ENCODE measurements at regions not wholly inside any gene's neighbourhood (a gene's known extent, or its start where the extent isn't known, plus 50 kb on each side); places are given as distances from the start of the nearest gene placed in this dataset.

DNA sequence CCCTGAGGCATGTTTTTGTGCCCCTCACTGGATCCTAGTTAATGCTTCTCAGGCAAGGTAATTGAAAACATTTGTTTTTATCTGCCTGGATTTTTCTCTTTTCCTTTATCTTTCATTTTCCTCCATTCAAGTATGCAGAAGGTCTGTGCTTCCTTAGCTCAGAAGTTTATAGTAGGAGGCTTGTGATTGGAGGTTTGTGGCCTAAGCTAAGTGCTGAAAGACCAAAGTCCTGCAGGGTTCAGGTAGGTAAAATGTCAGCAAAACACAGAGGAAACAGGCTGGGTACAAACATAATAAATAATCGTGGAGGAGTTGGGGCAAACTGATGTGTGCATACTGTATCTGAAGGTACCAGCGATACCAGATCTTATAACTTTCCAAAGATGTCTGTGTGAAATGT, 230.9 kb upstream of the KLF4 start:
- no peaks in the 10 kb centered on the region for H3K23me2 ChIP-seq (ENCODE audit: insufficient read length, low read depth, low read length, poor library complexity, severe bottlenecking)
- no peaks in the 10 kb centered on the region for H3K36me3 Mint-ChIP-seq (ENCODE audit: insufficient read depth in 1 of 3, low read depth in 3 of 3)
- no peak overlapping the region for H2AFZ ChIP-seq (ENCODE audit: low read length)
- H2BK12ac ChIP-seq (ENCODE audit: insufficient read length, low read depth, low read length), result no peak overlapping the region
- H4K91ac ChIP-seq (ENCODE audit: insufficient read length, low read depth, low read length), result no peak overlapping the region
- no peak overlapping the region for H3K14ac ChIP-seq (ENCODE audit: insufficient read depth, low read length)
- no peak overlapping the region for H2BK15ac ChIP-seq (ENCODE audit: low read depth, low read length)
- no peak overlapping the region for H3K56ac ChIP-seq (ENCODE audit: insufficient read length, low read depth, low read length)
- no peak overlapping the region for H3K4ac ChIP-seq (ENCODE audit: low read depth, low read length)
- H4K5ac ChIP-seq (ENCODE audit: insufficient read length, low read depth, low read length), result no peak overlapping the region
- no peak overlapping the region for H3K27ac ChIP-seq (ENCODE audit: insufficient read length, low read depth, low read length)
- H3K27ac Mint-ChIP-seq, result no peak overlapping the region
- no peak overlapping the region for H2BK5ac ChIP-seq (ENCODE audit: insufficient read length, low read length)
- H3K4me3 Mint-ChIP-seq, result no peak overlapping the region
- H4K20me1 ChIP-seq (ENCODE audit: control insufficient read depth, insufficient read depth, insufficient read length), result no peaks in the 10 kb centered on the region
- H3K79me1 ChIP-seq (ENCODE audit: insufficient read depth, low read depth, low read length, poor library complexity, severe bottlenecking), result no peaks in the 10 kb centered on the region
- H3K4me1 Mint-ChIP-seq, result no peaks in the 10 kb centered on the region
- H3K23ac ChIP-seq (ENCODE audit: insufficient read length, low read depth, low read length), result no peak overlapping the region
- no peaks in the 10 kb centered on the region for H3K9me3 Mint-ChIP-seq
- no peak overlapping the region for H2AK5ac ChIP-seq (ENCODE audit: insufficient read length, low read length)
- no peaks in the 10 kb centered on the region for H3K79me2 ChIP-seq (ENCODE audit: insufficient read depth, low read length)
- no peak overlapping the region for H3K18ac ChIP-seq (ENCODE audit: insufficient read length, low read depth, low read length)
- H3K27me3 Mint-ChIP-seq (ENCODE audit: low read depth), result no peaks in the 10 kb centered on the region; the same call in 1 of the 2 replicates
- no peak overlapping the region for H3K9ac ChIP-seq (ENCODE audit: extremely low read depth, insufficient read length, low read length)
- WGBS (ENCODE audit: extremely low coverage, insufficient read length, low lambda C conversion rate), result no CpG with 5 or more reads among the region's 2 CpGs
- no peak for DNase-seq
- no peaks in the 10 kb centered on the region for H3K9me3 ChIP-seq (ENCODE audit: control insufficient read depth, low read depth, low read length)
- H3K27me3 ChIP-seq (ENCODE audit: insufficient read depth, low read length), result no peaks in the 10 kb centered on the region
- no peak overlapping the region for H3K4me2 ChIP-seq (ENCODE audit: insufficient read depth, insufficient read length, low read length)
- no peaks in the 10 kb centered on the region for H3K4me1 ChIP-seq (ENCODE audit: insufficient read depth, low read length)
- no peak overlapping the region for H2BK20ac ChIP-seq (ENCODE audit: low read depth, low read length, poor library complexity, severe bottlenecking)
- H3T11ph ChIP-seq (ENCODE audit: low read length), result no peak overlapping the region
- no peak overlapping the region for H4K8ac ChIP-seq (replicated peaks; ENCODE audit: insufficient read length, low read depth, low read length)
- H2BK120ac ChIP-seq (ENCODE audit: low read depth, low read length, poor library complexity, severe bottlenecking), result no peak overlapping the region
- TF ChIP-seq, protein P1, sequence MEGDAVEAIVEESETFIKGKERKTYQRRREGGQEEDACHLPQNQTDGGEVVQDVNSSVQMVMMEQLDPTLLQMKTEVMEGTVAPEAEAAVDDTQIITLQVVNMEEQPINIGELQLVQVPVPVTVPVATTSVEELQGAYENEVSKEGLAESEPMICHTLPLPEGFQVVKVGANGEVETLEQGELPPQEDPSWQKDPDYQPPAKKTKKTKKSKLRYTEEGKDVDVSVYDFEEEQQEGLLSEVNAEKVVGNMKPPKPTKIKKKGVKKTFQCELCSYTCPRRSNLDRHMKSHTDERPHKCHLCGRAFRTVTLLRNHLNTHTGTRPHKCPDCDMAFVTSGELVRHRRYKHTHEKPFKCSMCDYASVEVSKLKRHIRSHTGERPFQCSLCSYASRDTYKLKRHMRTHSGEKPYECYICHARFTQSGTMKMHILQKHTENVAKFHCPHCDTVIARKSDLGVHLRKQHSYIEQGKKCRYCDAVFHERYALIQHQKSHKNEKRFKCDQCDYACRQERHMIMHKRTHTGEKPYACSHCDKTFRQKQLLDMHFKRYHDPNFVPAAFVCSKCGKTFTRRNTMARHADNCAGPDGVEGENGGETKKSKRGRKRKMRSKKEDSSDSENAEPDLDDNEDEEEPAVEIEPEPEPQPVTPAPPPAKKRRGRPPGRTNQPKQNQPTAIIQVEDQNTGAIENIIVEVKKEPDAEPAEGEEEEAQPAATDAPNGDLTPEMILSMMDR (conservative IDR thresholded peaks at IDR 0.05), result no peak
